Osteoblast (primary cell): ENCODE measurements at regions not wholly inside any gene's neighbourhood (a gene's known extent, or its start where the extent isn't known, plus 50 kb on each side); places are given as distances from the start of the nearest gene placed in this dataset.

Source experiments
- DNase-seq: peaks from one replicate; pipeline ENCODE4 v3.0.0; 2011; ENCODE audit warnings: low spot score, mixed read lengths; ENCODE audit not compliant: insufficient read length; ENCODE audit errors: missing footprints
- H2AFZ ChIP-seq: 2 replicates; pipeline ENCODE4 v1.6.0; 2011; ENCODE audit warnings: mild to moderate bottlenecking, low read length
- H3K27ac ChIP-seq: 2 replicates; pipeline ENCODE4 v1.5.1; 2011; ENCODE audit warnings: mild to moderate bottlenecking, low read depth, low read length, moderate library complexity
- H3K27me3 ChIP-seq: 2 replicates; pipeline ENCODE4 v1.6.0; 2012; ENCODE audit warnings: mild to moderate bottlenecking, control low read depth, inconsistent platforms, low read length, moderate library complexity; ENCODE audit not compliant: insufficient read depth
- H3K36me3 ChIP-seq: 2 replicates; pipeline ENCODE4 v1.5.1; 2011; ENCODE audit warnings: mild to moderate bottlenecking, low read length, control low read depth, moderate library complexity; ENCODE audit not compliant: insufficient read depth
- H3K4me1 ChIP-seq: 2 replicates; pipeline ENCODE4 v1.5.1; 2011; ENCODE audit warnings: mild to moderate bottlenecking, low read length, control low read depth, moderate library complexity; ENCODE audit not compliant: insufficient read depth
- H3K4me2 ChIP-seq: 2 replicates; pipeline ENCODE4 v1.6.0; 2011; ENCODE audit warnings: mild to moderate bottlenecking, low read length; ENCODE audit not compliant: insufficient read depth
- H3K4me3 ChIP-seq: fragments of 200-600 bp; sonication (generic); 3 replicates; pipeline ENCODE4 v1.5.1; 2012; ENCODE audit warnings: mild to moderate bottlenecking, low read length, inconsistent platforms; ENCODE audit not compliant: insufficient read depth
- H3K79me2 ChIP-seq: 2 replicates; pipeline ENCODE4 v1.6.0; 2012; ENCODE audit warnings: mild to moderate bottlenecking, low read length, control low read depth, inconsistent platforms; ENCODE audit not compliant: insufficient read depth
- H3K9me3 ChIP-seq: 2 replicates; pipeline ENCODE4 v1.5.1; 2011; ENCODE audit warnings: low read depth, low read length, control low read depth
- H4K20me1 ChIP-seq: 2 replicates; pipeline ENCODE4 v1.6.0; 2012; ENCODE audit warnings: mild to moderate bottlenecking, low read length, control low read depth; ENCODE audit not compliant: insufficient read depth
- CTCF ChIP-seq: IDR thresholded peaks from 2 replicates; pipeline ENCODE4 v1.5.1; 2011; ENCODE audit warnings: mild to moderate bottlenecking, low read depth, low read length, moderate library complexity; ENCODE audit errors: extremely low read depth

DNA sequence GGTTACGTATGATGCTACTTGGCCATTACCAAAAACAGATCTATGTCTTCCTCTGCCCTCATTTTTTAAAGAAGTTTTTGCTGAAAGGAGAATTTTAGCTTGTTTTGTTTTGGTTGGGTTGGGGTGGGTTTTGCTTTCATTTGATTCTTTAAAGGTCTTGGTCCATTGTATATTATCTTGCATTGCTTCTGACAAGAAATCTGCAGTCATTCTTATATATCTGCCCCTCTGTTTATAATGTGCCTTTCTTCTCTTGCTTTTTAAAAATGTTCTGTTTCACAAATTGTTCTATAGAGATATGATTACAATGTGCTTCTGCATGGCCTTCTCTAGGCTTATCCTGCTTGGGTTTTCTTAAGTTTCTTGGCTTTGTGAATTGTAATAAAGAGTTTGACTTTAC lies 660.6 kb downstream of the RNF144A start:
- Histone ChIP-seq H3K36me3 (no peaks in the 10 kb centered on the region), H3K79me2 (no peaks in the 10 kb centered on the region), H4K20me1 (no peaks in the 10 kb centered on the region), H3K27ac (no peak overlapping the region), H3K4me1 (no peaks in the 10 kb centered on the region), H3K9me3 (no peaks in the 10 kb centered on the region), H3K4me2 (no peak overlapping the region), H3K4me3 (no peak overlapping the region), H3K27me3 (no peaks in the 10 kb centered on the region), H2AFZ (no peak overlapping the region)
- DNase-seq: no peak
- TF ChIP-seq CTCF: no peak

- Histone ChIP-seq H2AFZ (no peak overlapping the region), H3K79me2 (no peaks in the 10 kb centered on the region), H3K27ac (no peak overlapping the region), H3K9me3 (no peaks in the 10 kb centered on the region), H3K4me2 (no peak overlapping the region), H4K20me1 (no peaks in the 10 kb centered on the region), H3K36me3 (no peaks in the 10 kb centered on the region), H3K27me3 (no peaks in the 10 kb centered on the region), H3K4me3 (no peak overlapping the region), H3K4me1 (no peaks in the 10 kb centered on the region)
- no peak for DNase-seq
- no peak for TF ChIP-seq CTCF
These were observed 666.8 kb downstream of the RNF144A start for GRCh38 chr2:7584017-7584416.

DNA sequence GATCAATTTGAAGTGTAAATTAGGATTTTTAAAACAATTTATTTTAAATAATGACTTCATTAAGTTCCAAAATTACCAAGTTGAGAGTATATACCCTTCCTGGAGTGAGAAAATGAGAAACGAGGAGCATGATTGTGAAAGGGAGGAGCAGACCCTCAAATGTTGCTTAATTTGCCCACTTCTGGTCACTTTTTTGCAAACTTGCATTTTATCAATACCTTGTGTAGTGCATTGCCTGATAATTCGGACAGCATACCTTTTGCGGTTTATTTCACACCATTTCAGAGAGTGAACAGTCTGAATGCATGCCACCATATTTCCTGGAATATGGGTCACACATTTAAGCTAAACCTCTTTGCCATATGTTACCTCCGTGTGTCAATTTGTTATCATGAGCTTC lies 669.7 kb downstream of the RNF144A start:
- H2AFZ ChIP-seq: no peak overlapping the region
- H3K9me3 ChIP-seq: no peaks in the 10 kb centered on the region
- no peaks in the 10 kb centered on the region for H3K4me1 ChIP-seq
- H3K27ac ChIP-seq: no peak overlapping the region
- H3K27me3 ChIP-seq: no peaks in the 10 kb centered on the region
- H3K4me2 ChIP-seq: no peak overlapping the region
- TF ChIP-seq CTCF: no peak
- no peak for DNase-seq
- no peaks in the 10 kb centered on the region for H4K20me1 ChIP-seq
- H3K36me3 ChIP-seq: no peaks in the 10 kb centered on the region
- H3K4me3 ChIP-seq: no peak overlapping the region
- no peaks in the 10 kb centered on the region for H3K79me2 ChIP-seq

DNA sequence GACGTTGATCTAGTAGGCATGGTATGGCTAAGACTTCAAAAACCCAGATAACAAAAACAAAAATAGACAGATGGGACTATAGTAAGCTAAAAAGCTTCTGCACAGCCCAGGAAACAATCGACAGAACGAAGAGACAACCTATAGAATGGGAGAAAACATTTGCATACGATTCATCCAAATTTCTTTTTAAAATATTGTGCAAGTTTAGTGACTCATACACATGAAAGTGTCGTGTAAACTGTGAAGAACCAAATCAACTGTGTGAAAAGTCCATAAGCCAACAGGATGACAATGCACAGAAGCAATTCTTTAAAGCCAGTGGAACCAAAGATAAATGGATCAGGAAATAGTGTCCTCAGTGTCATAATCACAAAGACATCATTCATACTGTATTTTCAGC lies 671.1 kb downstream of the RNF144A start:
- H3K27me3 ChIP-seq: no peaks in the 10 kb centered on the region
- H2AFZ ChIP-seq: no peak overlapping the region
- no peak overlapping the region for H3K27ac ChIP-seq
- no peaks in the 10 kb centered on the region for H3K4me1 ChIP-seq
- DNase-seq: no peak
- no peaks in the 10 kb centered on the region for H4K20me1 ChIP-seq
- H3K36me3 ChIP-seq: no peaks in the 10 kb centered on the region
- no peaks in the 10 kb centered on the region for H3K79me2 ChIP-seq
- H3K4me3 ChIP-seq: no peak overlapping the region
- no peaks in the 10 kb centered on the region for H3K9me3 ChIP-seq
- no peak overlapping the region for H3K4me2 ChIP-seq
- no peak for TF ChIP-seq CTCF
